ENCODE measurements at regions not wholly inside any gene's neighbourhood (a gene's known extent, or its start where the extent isn't known, plus 50 kb on each side); places are given as distances from the start of the nearest gene placed in this dataset.

DNA sequence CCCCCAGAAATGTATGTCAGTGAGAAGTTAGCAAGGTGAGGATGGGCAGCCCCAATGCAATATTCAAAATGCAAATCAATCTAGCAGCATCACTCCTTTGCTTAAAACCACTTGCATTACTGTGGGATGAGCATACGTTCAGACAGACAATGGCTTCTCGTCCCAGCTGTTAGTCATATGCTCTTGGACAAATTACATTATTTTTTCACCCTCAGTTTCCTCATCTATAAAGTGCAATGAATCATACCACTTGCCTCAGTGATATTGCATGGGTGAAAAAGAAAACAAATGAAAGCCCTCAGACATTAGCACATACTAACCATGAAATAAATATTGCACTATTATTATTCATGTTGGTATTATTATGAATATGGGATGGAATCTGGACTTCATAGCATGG lies 132.3 kb downstream of the C12orf75 start:
- H3K4me3 ChIP-seq (ENCODE audit: low read depth, low read length) = no peak overlapping the region
- no peak for TF ChIP-seq CTCF (IDR thresholded peaks at IDR 0.05; ENCODE audit: borderline replicate concordance, insufficient read depth, low read depth, low read length)

- no peak overlapping the region for H3K4me3 ChIP-seq (ENCODE audit: low read depth, low read length)
- TF ChIP-seq CTCF (IDR thresholded peaks at IDR 0.05; ENCODE audit: borderline replicate concordance, insufficient read depth, low read depth, low read length) = no peak
These were observed 133.9 kb downstream of the C12orf75 start for GRCh38 chr12:105464406-105464805.

- TF ChIP-seq CTCF (IDR thresholded peaks at IDR 0.05; ENCODE audit: borderline replicate concordance, insufficient read depth, low read depth, low read length) = no peak
- no peak overlapping the region for H3K4me3 ChIP-seq (ENCODE audit: low read depth, low read length)
These were observed 135.9 kb downstream of the C12orf75 start for GRCh38 chr12:105466231-105466900.

GRCh38 chr12:105466901-105467598 lies 136.6 kb downstream of the C12orf75 start:
- H3K4me3 ChIP-seq (ENCODE audit: low read depth, low read length) = no peak overlapping the region
- TF ChIP-seq CTCF (IDR thresholded peaks at IDR 0.05; ENCODE audit: borderline replicate concordance, insufficient read depth, low read depth, low read length) = no peak

GRCh38 chr12:105467710-105468366 lies 137.3 kb downstream of the C12orf75 start:
- TF ChIP-seq CTCF (IDR thresholded peaks at IDR 0.05; ENCODE audit: borderline replicate concordance, insufficient read depth, low read depth, low read length) = no peak
- H3K4me3 ChIP-seq (ENCODE audit: low read depth, low read length) = no peak overlapping the region

DNA sequence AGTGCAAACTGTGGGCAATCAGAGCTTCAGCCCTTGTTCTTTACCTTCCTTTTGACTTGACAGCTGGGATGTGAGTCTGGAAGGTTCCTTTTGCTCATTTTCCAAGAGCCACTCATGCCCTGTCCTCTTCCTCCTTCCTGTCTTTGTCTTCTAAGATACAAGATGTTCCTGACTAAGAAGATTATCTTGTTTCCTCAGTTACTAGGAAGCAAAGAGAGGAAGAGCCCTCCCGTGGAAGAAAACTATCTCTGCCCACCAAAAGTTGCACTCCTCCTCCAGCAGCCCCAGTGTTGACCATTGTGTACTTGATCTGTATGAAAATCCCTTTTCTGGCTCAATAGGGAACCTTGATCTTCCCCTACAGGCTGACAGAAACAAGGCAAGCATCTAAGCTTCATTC lies 138.0 kb downstream of the C12orf75 start:
- TF ChIP-seq CTCF (IDR thresholded peaks at IDR 0.05; ENCODE audit: borderline replicate concordance, insufficient read depth, low read depth, low read length) = no peak
- no peak overlapping the region for H3K4me3 ChIP-seq (ENCODE audit: low read depth, low read length)
